ENCODE measurements at regions not wholly inside any gene's neighbourhood (a gene's known extent, or its start where the extent isn't known, plus 50 kb on each side); places are given as distances from the start of the nearest gene placed in this dataset.
"Not testable (repeated sequence)": the region's sequence is repeated elsewhere in the genome, so short reads cannot be mapped to it uniquely, and the experiment has no call there.

DNA sequence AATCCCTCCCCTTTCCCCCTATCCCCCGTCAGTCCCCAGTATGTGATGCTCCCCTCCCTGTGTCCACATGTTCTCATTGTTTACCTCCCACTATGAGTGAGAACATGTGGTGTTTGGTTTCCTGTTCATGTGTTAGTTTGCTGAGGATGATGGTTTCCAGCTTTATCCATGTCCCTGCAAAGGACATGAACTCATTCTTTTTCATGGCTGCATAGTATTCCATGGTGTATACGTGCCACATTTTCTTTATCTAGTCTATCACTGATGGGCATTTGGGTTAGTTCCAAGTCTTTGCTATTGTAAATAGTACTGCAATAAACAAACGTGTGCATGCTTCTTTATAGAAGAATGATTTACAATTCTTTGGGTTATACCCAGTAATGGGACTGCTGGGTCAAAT, 165.6 kb upstream of the TENM4 start:
- DNase-seq (ENCODE audit: low spot score in 2 of 2); H3K4me1 ChIP-seq; H3K9me3 ChIP-seq; in situ Hi-C loops (cut with MboI; ENCODE audit: low sequenced_read_pairs); H3K27me3 ChIP-seq (ENCODE audit: low read depth); H3K4me3 ChIP-seq; H3K36me3 ChIP-seq (replicated peaks): not testable (repeated sequence)

GRCh38 chr11:79600711-79601110, 159.9 kb upstream of the TENM4 start:
- H3K4me3 ChIP-seq, result no peak overlapping the region
- no peaks in the 10 kb centered on the region for H3K9me3 ChIP-seq
- 0 out of 2 replicates have a peak, but pooled peaks cover 4% of the 10 kb centered on the region for H3K27me3 ChIP-seq (ENCODE audit: low read depth)
- no peaks in the 10 kb centered on the region for H3K36me3 ChIP-seq (replicated peaks)
- no peak for DNase-seq (ENCODE audit: low spot score in 2 of 2)
- in situ Hi-C loops (cut with MboI; ENCODE audit: low sequenced_read_pairs), result no loop called here
- H3K4me1 ChIP-seq, result no peaks in the 10 kb centered on the region

GRCh38 chr11:79594834-79595233, 154.0 kb upstream of the TENM4 start:
- Histone ChIP-seq H3K9me3 (no peaks in the 10 kb centered on the region), H3K4me3 (no peak overlapping the region), H3K36me3 (replicated peaks) (no peaks in the 10 kb centered on the region), H3K4me1 (no peaks in the 10 kb centered on the region), H3K27me3 (ENCODE audit: low read depth) (0 out of 2 replicates have a peak, but pooled peaks cover 4% of the 10 kb centered on the region)
- in situ Hi-C loops (cut with MboI; ENCODE audit: low sequenced_read_pairs), result no loop called here
- DNase-seq (ENCODE audit: low spot score in 2 of 2), result no peak

DNA sequence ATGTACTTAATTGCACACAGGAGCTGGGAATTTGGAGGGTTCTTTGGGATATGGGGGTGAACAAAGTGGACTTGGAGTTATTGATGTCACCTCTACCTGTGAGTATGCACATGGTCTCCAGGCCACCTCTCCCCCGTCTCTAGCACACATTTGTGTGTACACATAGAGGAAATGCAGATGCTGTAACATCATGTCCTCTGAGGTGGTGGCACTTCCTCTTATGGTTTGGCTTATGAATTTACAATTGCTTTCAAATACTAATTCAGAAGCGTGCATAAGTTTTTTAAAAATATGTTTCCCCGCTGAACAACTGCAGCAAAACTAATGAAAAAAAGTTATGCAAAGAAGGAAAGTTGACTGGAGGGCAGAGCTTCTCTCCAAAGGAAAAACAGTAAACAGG, 152.0 kb upstream of the TENM4 start:
- Histone ChIP-seq H3K4me1 (no peaks in the 10 kb centered on the region), H3K9me3 (no peaks in the 10 kb centered on the region), H3K27me3 (ENCODE audit: low read depth) (0 out of 2 replicates have a peak, but pooled peaks cover 1% of the 10 kb centered on the region), H3K4me3 (no peak overlapping the region), H3K36me3 (replicated peaks) (no peaks in the 10 kb centered on the region)
- in situ Hi-C loops (cut with MboI; ENCODE audit: low sequenced_read_pairs), result no loop called here
- DNase-seq (ENCODE audit: low spot score in 2 of 2), result no peak

DNA sequence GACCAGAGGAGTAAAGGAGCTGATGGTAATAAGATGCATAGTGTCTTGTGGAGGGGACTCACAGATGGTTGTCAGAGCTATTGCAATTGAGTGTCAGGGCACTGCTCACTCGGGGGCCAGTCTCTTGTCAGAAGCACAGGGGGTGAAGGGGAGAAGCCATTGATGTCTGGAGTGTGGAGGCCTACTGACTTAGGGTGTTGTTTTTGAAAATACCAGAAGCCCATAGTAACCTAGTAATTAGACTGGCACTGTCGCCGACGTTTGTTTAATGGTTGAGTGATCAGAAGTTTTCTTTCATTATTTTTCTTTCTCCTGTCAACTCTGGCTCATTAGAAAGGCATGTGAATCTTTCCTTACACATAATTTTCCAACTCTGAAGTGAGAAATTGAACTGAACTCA, 151.6 kb upstream of the TENM4 start:
- Histone ChIP-seq H3K4me3 (no peak overlapping the region), H3K9me3 (no peaks in the 10 kb centered on the region), H3K36me3 (replicated peaks) (no peaks in the 10 kb centered on the region), H3K4me1 (no peaks in the 10 kb centered on the region), H3K27me3 (ENCODE audit: low read depth) (no peaks in the 10 kb centered on the region)
- no peak for DNase-seq (ENCODE audit: low spot score in 2 of 2)
- in situ Hi-C loops (cut with MboI; ENCODE audit: low sequenced_read_pairs), result no loop called here

DNA sequence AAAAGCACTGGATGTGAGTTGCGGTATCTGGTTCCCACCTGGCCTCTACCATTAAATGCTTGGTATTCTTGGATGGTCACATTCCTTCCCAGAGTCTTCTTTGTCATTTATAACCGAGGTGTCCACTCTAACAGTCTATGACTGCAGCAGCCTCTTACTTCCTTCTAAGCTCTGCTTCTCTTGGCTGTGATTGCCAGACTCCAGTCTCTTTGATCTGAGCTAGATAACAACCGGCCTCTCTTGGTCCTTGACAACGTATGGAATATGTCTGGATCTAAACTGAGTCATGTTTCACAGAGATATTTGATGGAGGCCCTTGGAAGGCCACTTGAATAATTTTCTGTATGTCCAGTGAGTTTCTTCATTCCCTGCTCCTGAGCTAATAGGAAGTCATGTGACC, 141.6 kb upstream of the TENM4 start:
- no peak overlapping the region for H3K4me3 ChIP-seq
- no peaks in the 10 kb centered on the region for H3K4me1 ChIP-seq
- H3K36me3 ChIP-seq (replicated peaks), result no peaks in the 10 kb centered on the region
- H3K9me3 ChIP-seq, result no peaks in the 10 kb centered on the region
- no peaks in the 10 kb centered on the region for H3K27me3 ChIP-seq (ENCODE audit: low read depth)
- DNase-seq (ENCODE audit: low spot score in 2 of 2), result no peak
- in situ Hi-C loops (cut with MboI; ENCODE audit: low sequenced_read_pairs), result no loop called here

DNA sequence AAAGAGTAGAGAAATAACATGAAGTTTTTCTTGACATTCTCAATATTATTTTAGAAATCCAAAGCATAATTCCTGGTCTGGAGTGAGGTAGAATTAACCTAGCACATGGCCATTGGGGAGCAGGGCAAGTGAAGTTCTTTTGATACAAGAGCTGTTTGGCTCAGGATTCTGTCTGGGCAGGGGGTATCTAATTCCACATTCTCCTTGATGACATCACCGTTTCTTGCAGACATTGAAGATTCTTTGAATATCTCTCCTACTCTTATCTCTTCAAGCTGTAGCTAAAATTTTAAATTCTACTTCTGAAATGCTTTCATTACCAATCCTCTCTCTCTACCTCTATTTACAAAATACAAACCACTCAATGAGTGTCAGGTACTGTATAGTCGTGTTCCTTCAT, 138.2 kb upstream of the TENM4 start:
- 0 out of 2 replicates have a peak, but pooled peaks cover 6% of the 10 kb centered on the region for H3K27me3 ChIP-seq (ENCODE audit: low read depth)
- in situ Hi-C loops (cut with MboI; ENCODE audit: low sequenced_read_pairs), result no loop called here
- H3K4me1 ChIP-seq, result no peaks in the 10 kb centered on the region
- H3K9me3 ChIP-seq, result no peaks in the 10 kb centered on the region
- H3K36me3 ChIP-seq (replicated peaks), result no peaks in the 10 kb centered on the region
- no peak for DNase-seq (ENCODE audit: low spot score in 2 of 2)
- no peak overlapping the region for H3K4me3 ChIP-seq

DNA sequence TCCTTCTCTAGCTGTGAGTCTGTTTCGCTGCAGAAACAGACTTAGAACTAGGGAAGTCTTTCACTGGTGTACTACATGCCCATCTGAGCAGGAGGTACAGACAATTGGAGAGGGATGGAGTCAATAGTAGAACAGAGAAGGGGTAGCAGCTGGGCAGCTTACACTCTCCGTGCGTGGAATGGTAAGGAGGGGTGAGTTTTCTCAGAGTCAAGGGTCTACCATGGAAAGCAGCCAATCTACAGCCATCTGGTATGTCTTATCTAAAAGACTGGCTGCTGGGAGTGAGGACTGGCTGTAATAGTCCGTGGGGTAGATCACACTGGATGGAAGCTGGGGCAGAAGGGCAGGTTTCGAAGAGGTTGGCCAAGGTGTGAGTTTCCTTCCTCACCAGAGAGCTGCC, 137.3 kb upstream of the TENM4 start:
- in situ Hi-C loops (cut with MboI; ENCODE audit: low sequenced_read_pairs), result no loop called here
- no peak for DNase-seq (ENCODE audit: low spot score in 2 of 2)
- Histone ChIP-seq H3K4me3 (no peak overlapping the region), H3K9me3 (no peaks in the 10 kb centered on the region), H3K27me3 (ENCODE audit: low read depth) (0 out of 2 replicates have a peak, but pooled peaks cover 6% of the 10 kb centered on the region), H3K4me1 (no peaks in the 10 kb centered on the region), H3K36me3 (replicated peaks) (no peaks in the 10 kb centered on the region)

DNA sequence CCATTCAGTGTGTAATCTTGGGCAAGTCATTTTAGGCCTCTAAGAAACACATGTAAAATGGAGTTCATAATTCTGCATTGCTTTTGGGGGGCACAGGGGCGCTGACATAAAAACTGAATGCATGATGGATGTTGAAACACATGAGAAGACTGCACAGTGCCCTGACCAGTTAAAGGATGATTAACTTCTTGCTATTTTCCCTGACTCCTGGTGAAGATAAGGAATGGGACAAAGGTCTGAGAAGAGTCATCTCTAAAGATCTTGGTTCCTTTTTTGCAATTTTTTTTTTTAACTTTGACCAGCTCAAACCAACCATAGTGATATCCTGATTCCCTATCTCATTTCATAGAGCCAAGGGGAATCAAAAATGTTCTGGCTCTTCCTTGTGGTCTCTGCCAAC, 134.9 kb upstream of the TENM4 start:
- DNase-seq (ENCODE audit: low spot score in 2 of 2), result no peak
- in situ Hi-C loops (cut with MboI; ENCODE audit: low sequenced_read_pairs), result no loop called here
- H3K27me3 ChIP-seq (ENCODE audit: low read depth), result 0 out of 2 replicates have a peak, but pooled peaks cover 6% of the 10 kb centered on the region
- no peaks in the 10 kb centered on the region for H3K4me1 ChIP-seq
- H3K36me3 ChIP-seq (replicated peaks), result no peaks in the 10 kb centered on the region
- H3K9me3 ChIP-seq, result no peaks in the 10 kb centered on the region
- H3K4me3 ChIP-seq, result no peak overlapping the region

DNA sequence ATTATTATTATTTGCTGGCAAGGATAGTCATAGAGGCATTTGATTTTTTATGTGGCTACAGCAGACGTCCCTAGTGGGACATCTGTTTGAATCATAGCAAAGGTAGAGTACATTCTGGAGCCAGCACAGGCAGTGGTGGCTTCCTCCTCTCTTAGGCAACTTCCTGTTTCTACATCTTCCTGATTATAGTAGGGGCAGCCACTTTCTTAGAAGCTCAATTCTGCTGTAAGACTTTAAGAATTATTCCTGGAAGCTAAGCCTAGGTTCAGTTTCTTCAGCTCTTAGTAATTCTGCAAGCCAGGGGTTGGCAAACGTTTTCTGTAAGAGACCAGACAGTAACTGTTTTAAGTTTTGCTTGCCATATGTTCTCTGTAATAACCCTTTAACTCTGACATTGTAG, 129.3 kb upstream of the TENM4 start:
- Histone ChIP-seq H3K4me1 (no peaks in the 10 kb centered on the region), H3K27me3 (ENCODE audit: low read depth) (peaks cover 8% of the 10 kb centered on the region; the same call in 1 of the 2 replicates), H3K9me3 (no peaks in the 10 kb centered on the region), H3K36me3 (replicated peaks) (no peaks in the 10 kb centered on the region), H3K4me3 (no peak overlapping the region)
- DNase-seq (ENCODE audit: low spot score in 2 of 2), result no peak
- in situ Hi-C loops (cut with MboI; ENCODE audit: low sequenced_read_pairs), result no loop called here

DNA sequence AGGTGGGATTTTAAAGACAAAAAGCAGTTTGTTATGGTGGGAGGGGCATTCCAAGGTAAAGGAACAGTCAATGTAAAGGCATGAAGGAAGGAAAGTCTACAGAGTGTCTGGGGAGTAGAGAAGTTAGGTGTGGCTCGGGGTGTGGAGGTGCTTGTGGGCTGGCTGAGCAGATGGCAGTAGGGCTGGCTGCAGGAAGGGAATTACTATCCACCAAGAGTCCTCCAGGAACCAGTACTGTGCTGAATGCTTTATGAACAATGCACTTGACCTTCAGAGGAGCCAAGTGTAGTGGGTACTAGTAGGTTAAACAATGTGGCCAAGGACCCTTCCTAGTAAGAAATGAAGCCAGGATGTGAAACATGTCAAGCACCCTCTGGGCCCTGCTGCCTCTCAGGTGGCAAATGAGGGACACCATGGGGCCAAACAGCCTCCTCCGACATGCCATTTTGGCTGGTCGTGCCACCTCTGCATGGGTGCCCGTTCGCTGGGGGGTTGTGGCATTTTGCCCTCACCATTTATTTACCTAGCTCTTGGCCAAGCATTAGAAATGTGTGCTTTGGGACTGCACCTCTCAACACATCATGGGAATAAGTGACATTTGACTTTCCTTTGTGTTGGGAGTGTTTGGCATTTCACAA, 123.6 kb upstream of the TENM4 start:
- no peaks in the 10 kb centered on the region for H3K4me1 ChIP-seq
- H3K36me3 ChIP-seq (replicated peaks), result no peaks in the 10 kb centered on the region
- H3K9me3 ChIP-seq, result no peaks in the 10 kb centered on the region
- no peak overlapping the region for H3K4me3 ChIP-seq
- in situ Hi-C loops (cut with MboI; ENCODE audit: low sequenced_read_pairs), result no loop called here
- no peak for DNase-seq (ENCODE audit: low spot score in 2 of 2)
- peaks cover 5% of the 10 kb centered on the region; the same call in 1 of the 2 replicates for H3K27me3 ChIP-seq (ENCODE audit: low read depth)

- no peak for DNase-seq (ENCODE audit: low spot score in 2 of 2)
- Histone ChIP-seq H3K4me1 (no peaks in the 10 kb centered on the region), H3K36me3 (replicated peaks) (no peaks in the 10 kb centered on the region), H3K27me3 (ENCODE audit: low read depth) (no peaks in the 10 kb centered on the region), H3K4me3 (no peak overlapping the region), H3K9me3 (no peaks in the 10 kb centered on the region)
- in situ Hi-C loops (cut with MboI; ENCODE audit: low sequenced_read_pairs), result no loop called here
These were observed 120.7 kb upstream of the TENM4 start for GRCh38 chr11:79561496-79561895.

DNA sequence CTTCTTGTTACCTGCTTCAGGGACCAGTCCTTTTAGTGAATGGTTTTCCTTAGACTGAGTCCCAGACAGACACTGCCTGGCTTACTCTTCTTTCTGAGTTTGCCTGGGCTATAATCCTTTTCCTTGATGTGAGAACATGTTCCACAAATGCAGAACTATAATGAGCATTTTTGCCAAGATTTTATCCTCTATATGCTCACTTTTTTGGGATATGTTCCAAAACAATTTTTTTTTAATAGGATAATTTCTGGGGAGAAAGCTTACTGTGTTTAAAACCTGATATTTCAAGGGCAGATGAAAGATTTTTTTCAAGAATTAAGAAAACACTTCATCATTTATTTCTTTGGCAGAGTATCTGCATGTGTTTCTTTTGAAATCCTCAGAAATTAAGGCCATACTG, 110.0 kb upstream of the TENM4 start:
- DNase-seq (ENCODE audit: low spot score in 2 of 2), result no peak
- in situ Hi-C loops (cut with MboI; ENCODE audit: low sequenced_read_pairs), result no loop called here
- peaks cover 3% of the 10 kb centered on the region; the same call in 1 of the 2 replicates for H3K27me3 ChIP-seq (ENCODE audit: low read depth)
- no peak overlapping the region for H3K4me3 ChIP-seq
- H3K4me1 ChIP-seq, result no peaks in the 10 kb centered on the region
- no peaks in the 10 kb centered on the region for H3K9me3 ChIP-seq
- H3K36me3 ChIP-seq (replicated peaks), result no peaks in the 10 kb centered on the region

GRCh38 chr11:79547256-79547655, 106.4 kb upstream of the TENM4 start:
- Histone ChIP-seq H3K9me3 (no peaks in the 10 kb centered on the region), H3K27me3 (ENCODE audit: low read depth) (peaks cover 3% of the 10 kb centered on the region; the same call in 1 of the 2 replicates), H3K4me3 (no peak overlapping the region), H3K36me3 (replicated peaks) (no peaks in the 10 kb centered on the region), H3K4me1 (no peaks in the 10 kb centered on the region)
- in situ Hi-C loops (cut with MboI; ENCODE audit: low sequenced_read_pairs), result no loop called here
- no peak for DNase-seq (ENCODE audit: low spot score in 2 of 2)

- DNase-seq (ENCODE audit: low spot score in 2 of 2), result no peak
- in situ Hi-C loops (cut with MboI; ENCODE audit: low sequenced_read_pairs), result no loop called here
These were observed 105.5 kb upstream of the TENM4 start for GRCh38 chr11:79546351-79546750.

More at GRCh38 chr11:79546351-79546750, 105.5 kb upstream of the TENM4 start:
- Histone ChIP-seq H3K36me3 (replicated peaks) (no peaks in the 10 kb centered on the region), H3K27me3 (ENCODE audit: low read depth) (0 out of 2 replicates have a peak, but pooled peaks cover 3% of the 10 kb centered on the region), H3K9me3 (no peaks in the 10 kb centered on the region), H3K4me3 (no peak overlapping the region), H3K4me1 (no peaks in the 10 kb centered on the region)

Data from HAP-1 (cell line).